ENCODE measurements at regions not wholly inside any gene's neighbourhood (a gene's known extent, or its start where the extent isn't known, plus 50 kb on each side); places are given as distances from the start of the nearest gene placed in this dataset.

GRCh38 chr15:31590609-31591008, 264.0 kb downstream of the KLF13 start:
- Histone ChIP-seq H3K27ac (no peak overlapping the region), H3K9me3 (no peaks in the 10 kb centered on the region), H3K4me3 (no peak overlapping the region), H3K36me3 (no peaks in the 10 kb centered on the region), H3K27me3 (no peaks in the 10 kb centered on the region), H3K4me1 (no peaks in the 10 kb centered on the region)
- intact Hi-C loops (cut with DNase I; ENCODE audit: low total_unique reads) (no loop called here), in situ Hi-C loops (cut with MboI; ENCODE audit: low pct_ligation_motif_present in 1 of 4, low pct_unique_long_range_greater_than_20kb in 1 of 4, low sequenced_read_pairs in 3 of 4) (no loop called here)
- WGBS, 2 donors (ENCODE audit: low coverage in 1 of 2): 28 to 64% methylated on average over 4 of the region's 4 CpGs
- TF ChIP-seq, protein P1, sequence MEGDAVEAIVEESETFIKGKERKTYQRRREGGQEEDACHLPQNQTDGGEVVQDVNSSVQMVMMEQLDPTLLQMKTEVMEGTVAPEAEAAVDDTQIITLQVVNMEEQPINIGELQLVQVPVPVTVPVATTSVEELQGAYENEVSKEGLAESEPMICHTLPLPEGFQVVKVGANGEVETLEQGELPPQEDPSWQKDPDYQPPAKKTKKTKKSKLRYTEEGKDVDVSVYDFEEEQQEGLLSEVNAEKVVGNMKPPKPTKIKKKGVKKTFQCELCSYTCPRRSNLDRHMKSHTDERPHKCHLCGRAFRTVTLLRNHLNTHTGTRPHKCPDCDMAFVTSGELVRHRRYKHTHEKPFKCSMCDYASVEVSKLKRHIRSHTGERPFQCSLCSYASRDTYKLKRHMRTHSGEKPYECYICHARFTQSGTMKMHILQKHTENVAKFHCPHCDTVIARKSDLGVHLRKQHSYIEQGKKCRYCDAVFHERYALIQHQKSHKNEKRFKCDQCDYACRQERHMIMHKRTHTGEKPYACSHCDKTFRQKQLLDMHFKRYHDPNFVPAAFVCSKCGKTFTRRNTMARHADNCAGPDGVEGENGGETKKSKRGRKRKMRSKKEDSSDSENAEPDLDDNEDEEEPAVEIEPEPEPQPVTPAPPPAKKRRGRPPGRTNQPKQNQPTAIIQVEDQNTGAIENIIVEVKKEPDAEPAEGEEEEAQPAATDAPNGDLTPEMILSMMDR (IDR thresholded peaks at IDR 0.05): no peak
- TF ChIP-seq POLR2AphosphoS5 (IDR thresholded peaks at IDR 0.05) (no peak), EP300 (IDR thresholded peaks at IDR 0.05; ENCODE audit: low read depth) (no peak), POLR2A (IDR thresholded peaks at IDR 0.05) (no peak)
- no peak for DNase-seq

DNA sequence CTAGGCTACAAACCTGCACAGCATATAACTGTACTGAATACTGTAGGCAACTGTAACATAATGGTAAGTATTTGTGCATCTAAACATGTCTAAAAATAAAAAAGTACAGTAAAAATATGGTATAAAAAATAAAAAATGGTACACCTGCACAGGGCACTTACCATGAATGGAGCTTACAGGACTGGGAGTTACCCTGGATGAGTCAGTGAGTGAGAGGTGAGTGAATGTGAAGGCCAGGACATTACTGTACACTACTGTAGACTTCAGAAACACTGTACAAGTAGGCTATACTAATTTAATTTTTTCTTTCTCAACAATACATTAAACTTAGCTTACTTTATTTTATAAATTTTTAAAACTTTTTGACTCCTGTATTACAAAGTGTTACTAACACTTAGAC, 265.3 kb downstream of the KLF13 start:
- in situ Hi-C loops (cut with MboI; ENCODE audit: low pct_ligation_motif_present in 1 of 4, low pct_unique_long_range_greater_than_20kb in 1 of 4, low sequenced_read_pairs in 3 of 4): no loop called here
- intact Hi-C loops (cut with DNase I; ENCODE audit: low total_unique reads): no loop called here
- Histone ChIP-seq H3K27ac (no peak overlapping the region), H3K27me3 (no peaks in the 10 kb centered on the region), H3K9me3 (no peaks in the 10 kb centered on the region), H3K4me3 (no peak overlapping the region), H3K36me3 (no peaks in the 10 kb centered on the region), H3K4me1 (no peaks in the 10 kb centered on the region)
- TF ChIP-seq EP300 (IDR thresholded peaks at IDR 0.05; ENCODE audit: low read depth): no peak
- TF ChIP-seq POLR2AphosphoS5 (IDR thresholded peaks at IDR 0.05): no peak
- TF ChIP-seq POLR2A (IDR thresholded peaks at IDR 0.05): no peak
- TF ChIP-seq, protein P1 (IDR thresholded peaks at IDR 0.05): no peak
- DNase-seq: no peak

- no peak for DNase-seq
- WGBS, 2 donors (ENCODE audit: low coverage in 1 of 2): 83 to 93% methylated on average over 1 of the region's 1 CpG
- in situ Hi-C loops (cut with MboI; ENCODE audit: low pct_ligation_motif_present in 1 of 4, low pct_unique_long_range_greater_than_20kb in 1 of 4, low sequenced_read_pairs in 3 of 4): no loop called here
- H3K4me1 ChIP-seq: peaks cover 0 to 8% (median 3%) of the 10 kb centered on the region in 4 donors
- H3K27me3 ChIP-seq: no peaks in the 10 kb centered on the region
- H3K36me3 ChIP-seq: no peaks in the 10 kb centered on the region
- no peaks in the 10 kb centered on the region for H3K9me3 ChIP-seq
- TF ChIP-seq POLR2AphosphoS5 (IDR thresholded peaks at IDR 0.05) (no peak), POLR2A (IDR thresholded peaks at IDR 0.05) (no peak), EP300 (IDR thresholded peaks at IDR 0.05; ENCODE audit: low read depth) (no peak)
- TF ChIP-seq, protein P1 (IDR thresholded peaks at IDR 0.05): no peak
- no peak overlapping the region for H3K4me3 ChIP-seq
- intact Hi-C loops (cut with DNase I; ENCODE audit: low total_unique reads): no loop called here
- H3K27ac ChIP-seq: no peak overlapping the region
Measured at GRCh38 chr15:31597466-31597865, 270.8 kb downstream of the KLF13 start.

- no peak overlapping the region for H3K27ac ChIP-seq
- DNase-seq: peak; percentile 37
- WGBS, 2 donors (ENCODE audit: low coverage in 1 of 2): 23% methylated on average over 7 of the region's 7 CpGs; no CpG with 5 or more reads in 1 of the 2 donors
- H3K4me1 ChIP-seq: peaks cover 0 to 8% (median 3%) of the 10 kb centered on the region in 4 donors
- intact Hi-C loops (cut with DNase I; ENCODE audit: low total_unique reads): no loop called here
- H3K4me3 ChIP-seq: no peak overlapping the region
- H3K9me3 ChIP-seq: no peaks in the 10 kb centered on the region
- H3K27me3 ChIP-seq: no peaks in the 10 kb centered on the region
- in situ Hi-C loops (cut with MboI; ENCODE audit: low pct_ligation_motif_present in 1 of 4, low pct_unique_long_range_greater_than_20kb in 1 of 4, low sequenced_read_pairs in 3 of 4): no loop called here
- no peak for TF ChIP-seq POLR2AphosphoS5 (IDR thresholded peaks at IDR 0.05)
- H3K36me3 ChIP-seq: no peaks in the 10 kb centered on the region
Measured at GRCh38 chr15:31598620-31599019, 272.0 kb downstream of the KLF13 start.

- H3K9me3 ChIP-seq: no peaks in the 10 kb centered on the region
- intact Hi-C loops (cut with DNase I; ENCODE audit: low total_unique reads): no loop called here
- H3K4me3 ChIP-seq: no peak overlapping the region
- no peaks in the 10 kb centered on the region for H3K4me1 ChIP-seq
- TF ChIP-seq, protein P1 (IDR thresholded peaks at IDR 0.05): no peak
- TF ChIP-seq POLR2AphosphoS5 (IDR thresholded peaks at IDR 0.05): no peak
- no peak for TF ChIP-seq EP300 (IDR thresholded peaks at IDR 0.05; ENCODE audit: low read depth)
- TF ChIP-seq POLR2A (IDR thresholded peaks at IDR 0.05): no peak
- no peak for DNase-seq
- H3K27me3 ChIP-seq: no peaks in the 10 kb centered on the region
- in situ Hi-C loops (cut with MboI; ENCODE audit: low pct_ligation_motif_present in 1 of 4, low pct_unique_long_range_greater_than_20kb in 1 of 4, low sequenced_read_pairs in 3 of 4): no loop called here
- 74% methylated on average over 9 of the region's 9 CpGs; no CpG with 5 or more reads in 1 of the 2 donors for WGBS, 2 donors (ENCODE audit: low coverage in 1 of 2)
- no peaks in the 10 kb centered on the region for H3K36me3 ChIP-seq
- no peak overlapping the region for H3K27ac ChIP-seq
Measured at GRCh38 chr15:31605467-31605931, 278.9 kb downstream of the KLF13 start.

All from transverse colon (tissue), 4 donors.